Chondrocyte (in vitro differentiated cells): ENCODE measurements at regions not wholly inside any gene's neighbourhood (a gene's known extent, or its start where the extent isn't known, plus 50 kb on each side); places are given as distances from the start of the nearest gene placed in this dataset.

Experiments used
- DNase-seq: peaks from one replicate; pipeline ENCODE4 v3.0.0; 2021; ENCODE audit warnings: mixed read lengths, low spot score
- H3K27ac Mint-ChIP-seq: one replicate; pipeline ENCODE4 v1.8.0; 2021; ENCODE audit warnings: mild to moderate bottlenecking, moderate library complexity, mixed read lengths; ENCODE audit not compliant: unreplicated experiment
- H3K27me3 Mint-ChIP-seq: 2 replicates; pipeline ENCODE4 v1.8.0; 2021; ENCODE audit warnings: low read depth, mixed read lengths
- H3K36me3 Mint-ChIP-seq: 2 replicates; pipeline ENCODE4 v1.8.0; 2021; ENCODE audit warnings: low read depth, mixed read lengths
- H3K4me1 Mint-ChIP-seq: 2 replicates; pipeline ENCODE4 v1.8.0; 2021; ENCODE audit warnings: low read depth, mild to moderate bottlenecking, mixed read lengths
- H3K4me3 Mint-ChIP-seq: one replicate; pipeline ENCODE4 v1.8.0; 2021; ENCODE audit warnings: mild to moderate bottlenecking, moderate library complexity, mixed read lengths; ENCODE audit not compliant: unreplicated experiment
- H3K9me3 Mint-ChIP-seq: 2 replicates; pipeline ENCODE4 v1.8.0; 2021; ENCODE audit warnings: low read depth, mixed read lengths
- TF ChIP-seq, protein P1 (sequence below): fragments of 200-600 bp; sonication (generic); IDR thresholded peaks from 2 replicates; pipeline ENCODE4 v1.5.0; 2021; ENCODE audit warnings: antibody characterized with exemption, mild to moderate bottlenecking, moderate library complexity

DNA sequence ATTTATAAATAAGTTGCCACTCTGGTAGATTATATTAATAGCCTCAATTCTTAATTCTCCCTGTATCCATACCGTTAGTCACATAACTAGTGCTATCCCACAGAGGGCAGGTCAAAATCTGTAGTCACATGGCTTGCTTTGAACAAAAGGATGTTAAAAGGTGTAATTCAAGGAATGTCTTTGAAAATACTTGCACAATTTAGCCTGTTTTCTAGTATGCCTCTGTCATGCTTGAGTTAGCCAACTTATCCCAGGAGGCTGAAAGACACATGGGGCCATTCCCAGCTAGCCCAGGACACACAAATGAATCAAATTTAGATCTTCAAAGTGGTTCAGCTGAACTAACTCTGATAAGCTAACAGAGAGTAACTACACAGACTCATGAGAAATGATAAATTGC, 758.5 kb upstream of the NEGR1 start:
- Mint-ChIP-seq H3K4me1 (peaks cover 15% of the 10 kb centered on the region), H3K27ac (no peak overlapping the region), H3K36me3 (no peaks in the 10 kb centered on the region), H3K9me3 (no peaks in the 10 kb centered on the region), H3K4me3 (no peak overlapping the region), H3K27me3 (peaks cover 1% of the 10 kb centered on the region)
- TF ChIP-seq, protein P1, sequence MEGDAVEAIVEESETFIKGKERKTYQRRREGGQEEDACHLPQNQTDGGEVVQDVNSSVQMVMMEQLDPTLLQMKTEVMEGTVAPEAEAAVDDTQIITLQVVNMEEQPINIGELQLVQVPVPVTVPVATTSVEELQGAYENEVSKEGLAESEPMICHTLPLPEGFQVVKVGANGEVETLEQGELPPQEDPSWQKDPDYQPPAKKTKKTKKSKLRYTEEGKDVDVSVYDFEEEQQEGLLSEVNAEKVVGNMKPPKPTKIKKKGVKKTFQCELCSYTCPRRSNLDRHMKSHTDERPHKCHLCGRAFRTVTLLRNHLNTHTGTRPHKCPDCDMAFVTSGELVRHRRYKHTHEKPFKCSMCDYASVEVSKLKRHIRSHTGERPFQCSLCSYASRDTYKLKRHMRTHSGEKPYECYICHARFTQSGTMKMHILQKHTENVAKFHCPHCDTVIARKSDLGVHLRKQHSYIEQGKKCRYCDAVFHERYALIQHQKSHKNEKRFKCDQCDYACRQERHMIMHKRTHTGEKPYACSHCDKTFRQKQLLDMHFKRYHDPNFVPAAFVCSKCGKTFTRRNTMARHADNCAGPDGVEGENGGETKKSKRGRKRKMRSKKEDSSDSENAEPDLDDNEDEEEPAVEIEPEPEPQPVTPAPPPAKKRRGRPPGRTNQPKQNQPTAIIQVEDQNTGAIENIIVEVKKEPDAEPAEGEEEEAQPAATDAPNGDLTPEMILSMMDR = no peak
- no peak for DNase-seq

DNA sequence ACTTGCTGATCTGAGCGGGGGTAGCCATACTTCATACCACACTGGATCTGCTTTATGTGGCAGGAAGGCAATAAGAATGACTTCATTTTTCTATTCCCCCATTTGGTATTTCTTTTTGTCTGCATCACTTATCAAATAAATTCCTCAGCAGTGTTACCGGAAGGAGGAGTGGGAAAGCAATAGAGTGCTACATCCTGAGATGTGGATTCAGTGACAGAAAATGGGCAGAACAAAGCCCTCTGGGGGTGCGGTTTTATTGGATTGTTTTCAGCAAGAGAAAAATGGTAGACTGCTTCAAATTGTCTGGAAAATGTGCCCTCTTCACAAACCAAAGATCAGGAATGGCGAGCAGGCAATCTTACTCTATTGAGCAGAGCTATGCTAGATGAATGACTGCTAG, 751.9 kb upstream of the NEGR1 start:
- DNase-seq = no peak
- Mint-ChIP-seq H3K9me3 (no peaks in the 10 kb centered on the region), H3K27me3 (peaks cover 6% of the 10 kb centered on the region), H3K4me3 (no peak overlapping the region), H3K27ac (no peak overlapping the region), H3K4me1 (no peaks in the 10 kb centered on the region), H3K36me3 (no peaks in the 10 kb centered on the region)
- TF ChIP-seq, protein P1 = no peak

DNA sequence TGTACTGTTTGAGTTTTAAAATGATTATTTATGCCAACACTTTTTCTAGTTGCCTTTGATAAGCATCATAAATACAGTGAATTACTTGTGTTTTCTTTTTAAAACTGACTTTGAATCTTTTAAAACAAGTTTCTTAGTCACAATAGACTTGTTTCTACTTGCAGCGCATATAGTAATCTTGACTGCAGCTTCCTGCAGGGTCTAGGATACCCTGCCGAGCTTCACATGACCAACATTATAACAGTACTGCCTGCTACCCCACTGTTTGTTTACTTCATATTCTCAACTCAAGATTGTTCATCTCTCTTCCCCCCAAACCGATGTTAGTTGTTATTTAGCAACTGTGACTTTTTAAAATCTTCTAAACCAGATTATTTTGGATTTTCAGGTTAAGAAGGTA, 751.3 kb upstream of the NEGR1 start:
- Mint-ChIP-seq H3K9me3 (no peaks in the 10 kb centered on the region), H3K27ac (no peak overlapping the region), H3K4me3 (no peak overlapping the region), H3K4me1 (no peaks in the 10 kb centered on the region), H3K36me3 (no peaks in the 10 kb centered on the region), H3K27me3 (peaks cover 6% of the 10 kb centered on the region)
- DNase-seq = no peak
- TF ChIP-seq, protein P1 = no peak

DNA sequence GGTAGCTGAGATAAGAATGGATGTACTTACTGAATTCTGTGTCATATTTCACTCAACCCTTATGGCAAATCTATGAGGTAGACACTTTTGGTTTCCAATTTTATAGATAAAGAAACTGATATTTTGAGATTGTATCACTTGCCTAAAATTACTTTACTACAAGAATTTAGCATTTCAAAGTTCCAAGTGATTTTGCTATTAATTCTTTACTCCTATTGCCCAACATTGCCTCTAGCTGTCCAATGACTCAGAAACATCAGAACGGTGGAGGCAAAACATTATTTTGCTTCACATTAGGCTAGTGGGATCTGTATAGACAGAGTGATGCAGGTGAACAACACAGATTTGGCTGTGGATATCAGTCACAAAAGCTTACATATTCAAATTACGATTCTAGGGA, 747.2 kb upstream of the NEGR1 start:
- Mint-ChIP-seq H3K4me1 (no peaks in the 10 kb centered on the region), H3K9me3 (no peaks in the 10 kb centered on the region), H3K4me3 (no peak overlapping the region), H3K36me3 (no peaks in the 10 kb centered on the region), H3K27me3 (peaks cover 2% of the 10 kb centered on the region), H3K27ac (no peak overlapping the region)
- DNase-seq = no peak
- TF ChIP-seq, protein P1 = no peak

DNA sequence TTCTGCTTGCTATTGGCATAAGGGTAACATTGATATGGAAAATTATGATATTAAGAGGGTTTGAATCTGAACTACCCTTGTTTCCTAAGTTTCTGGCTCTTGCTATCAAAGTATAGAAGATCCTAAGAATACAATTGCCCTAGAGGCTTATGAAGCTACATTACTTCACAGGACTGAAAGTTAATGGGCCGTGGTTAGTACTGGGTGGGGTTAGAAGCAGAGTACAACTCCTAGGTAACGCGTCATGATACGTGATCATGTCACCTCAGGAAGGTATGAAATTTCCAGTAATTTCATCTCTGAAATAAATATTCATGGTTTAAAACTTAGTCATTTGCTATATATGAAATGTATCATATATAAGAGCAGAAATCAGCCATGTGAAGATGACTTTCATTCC, 743.8 kb upstream of the NEGR1 start:
- H3K9me3 Mint-ChIP-seq = no peaks in the 10 kb centered on the region
- H3K4me1 Mint-ChIP-seq = no peaks in the 10 kb centered on the region

More for the DNA sequence above, 743.8 kb upstream of the NEGR1 start:
- Mint-ChIP-seq H3K4me3 (no peak overlapping the region), H3K27ac (no peak overlapping the region), H3K36me3 (no peaks in the 10 kb centered on the region), H3K27me3 (peaks cover under 1% of the 10 kb centered on the region)
- no peak for DNase-seq
- TF ChIP-seq, protein P1 = no peak
